GM19452 (cell line): ENCODE measurements at regions not wholly inside any gene's neighbourhood (a gene's known extent, or its start where the extent isn't known, plus 50 kb on each side); places are given as distances from the start of the nearest gene placed in this dataset.
"Not testable (repeated sequence)": the region's sequence is repeated elsewhere in the genome, so short reads cannot be mapped to it uniquely, and the experiment has no call there.

ENCODE experiments used
- ATAC-seq: cut with Tn5 transposase; IDR thresholded peaks from one replicate; pipeline ENCODE4 v1.9.1; 2021; ENCODE audit not compliant: unreplicated experiment

GRCh38 chr4:65265526-65265925 lies 404.8 kb downstream of the EPHA5 start:
- ATAC-seq: no peak

DNA sequence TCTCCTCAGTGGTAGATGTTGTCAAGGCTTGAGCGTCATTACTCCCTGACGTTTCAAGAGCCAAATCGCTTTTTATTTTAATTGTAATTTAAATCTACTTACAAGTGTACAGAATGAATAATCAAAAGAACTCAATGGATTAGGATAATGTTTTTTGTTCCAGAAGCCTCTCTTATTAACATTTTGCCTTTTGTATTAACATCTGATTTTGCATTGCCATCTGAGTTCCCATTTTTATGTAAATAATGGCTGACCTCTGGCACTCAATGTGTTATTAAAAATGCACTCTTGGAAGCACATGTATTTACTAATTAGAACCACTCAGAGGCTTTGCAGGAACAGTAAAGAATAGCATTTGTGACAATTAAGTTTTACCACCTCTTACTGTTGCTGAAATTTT lies 411.0 kb downstream of the EPHA5 start:
- ATAC-seq: no peak

DNA sequence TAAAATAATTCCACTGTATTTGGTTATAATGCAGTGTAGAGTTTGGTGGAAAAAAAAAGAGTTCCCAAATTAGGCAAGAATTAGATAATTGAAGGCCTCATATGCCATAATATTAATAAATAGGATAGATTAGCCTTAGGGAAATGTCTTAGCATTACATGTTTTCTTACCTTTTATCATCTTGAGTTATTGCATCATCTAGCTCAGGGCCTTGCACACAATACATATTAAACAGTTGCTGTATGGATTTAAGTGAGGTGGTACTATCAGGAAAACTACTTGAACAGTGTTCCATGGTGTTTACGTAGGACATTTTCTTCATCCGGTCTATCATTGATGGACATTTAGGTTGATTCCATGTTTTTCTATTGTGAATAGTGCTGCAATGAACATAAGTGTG lies 419.4 kb downstream of the EPHA5 start:
- no peak for ATAC-seq

- no peak for ATAC-seq
These were observed 421.2 kb downstream of the EPHA5 start for GRCh38 chr4:65249111-65249510.

GRCh38 chr4:65242156-65242846 lies 428.0 kb downstream of the EPHA5 start:
- ATAC-seq: no peak

DNA sequence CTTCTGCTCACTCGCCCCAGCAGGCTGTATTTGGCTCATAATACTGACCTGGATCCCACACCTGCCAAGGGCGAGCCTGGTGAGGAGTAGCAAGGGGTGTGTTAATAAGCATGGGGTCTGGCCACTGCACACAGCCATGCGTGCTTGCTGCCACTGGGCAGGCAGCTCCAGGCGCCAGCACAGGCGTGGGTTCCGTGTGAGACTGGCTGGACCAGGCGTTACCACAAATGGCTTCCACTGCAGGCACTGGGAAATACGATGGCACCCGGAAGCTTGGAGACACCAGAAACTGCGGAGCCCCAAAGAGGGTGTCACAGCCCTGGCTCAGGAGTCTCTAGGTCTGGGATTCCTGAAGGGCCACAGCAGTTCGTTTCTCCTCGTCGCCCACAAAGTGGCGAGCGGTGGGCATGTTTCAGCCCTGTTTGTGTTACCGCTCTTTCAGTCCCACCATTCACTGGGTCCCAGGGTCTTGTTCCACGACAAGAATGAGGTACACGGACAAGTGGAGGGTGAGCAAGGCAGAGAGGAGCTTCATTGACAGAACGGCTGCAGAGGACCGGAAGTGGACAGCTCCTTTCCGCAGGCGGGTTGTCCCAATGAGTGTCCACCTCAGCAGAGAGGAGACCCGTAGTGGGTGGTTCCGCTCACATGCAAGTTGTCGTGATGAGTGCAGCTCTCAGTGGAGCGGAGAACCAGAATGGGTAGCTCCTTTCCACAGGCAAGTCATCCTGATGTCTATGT lies 428.9 kb downstream of the EPHA5 start:
- ATAC-seq: no peak

DNA sequence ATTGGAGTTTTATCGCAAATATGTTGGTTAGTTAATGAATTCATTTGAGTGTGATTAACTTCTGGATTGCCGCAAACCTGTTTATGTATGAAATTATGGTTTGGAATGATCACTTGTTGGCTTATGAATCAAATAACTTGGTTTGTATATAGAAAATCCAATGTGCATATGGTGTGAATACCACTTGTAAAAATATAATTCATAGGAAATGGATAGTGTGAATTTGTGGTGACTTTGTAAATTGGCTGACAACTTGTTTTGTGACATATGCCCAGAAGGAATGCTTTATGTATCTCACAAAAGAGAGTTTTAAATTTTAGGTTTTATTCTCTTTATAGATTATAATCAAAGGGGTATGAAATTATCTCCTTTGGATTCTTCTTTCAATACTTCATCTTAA lies 436.2 kb downstream of the EPHA5 start:
- no peak for ATAC-seq

GRCh38 chr4:65227628-65228027 lies 442.7 kb downstream of the EPHA5 start:
- ATAC-seq: no peak

- ATAC-seq: no peak
These were observed 446.7 kb downstream of the EPHA5 start for GRCh38 chr4:65223601-65224000.

- not testable (repeated sequence) for ATAC-seq
These were observed 447.2 kb downstream of the EPHA5 start for GRCh38 chr4:65223074-65223473.

DNA sequence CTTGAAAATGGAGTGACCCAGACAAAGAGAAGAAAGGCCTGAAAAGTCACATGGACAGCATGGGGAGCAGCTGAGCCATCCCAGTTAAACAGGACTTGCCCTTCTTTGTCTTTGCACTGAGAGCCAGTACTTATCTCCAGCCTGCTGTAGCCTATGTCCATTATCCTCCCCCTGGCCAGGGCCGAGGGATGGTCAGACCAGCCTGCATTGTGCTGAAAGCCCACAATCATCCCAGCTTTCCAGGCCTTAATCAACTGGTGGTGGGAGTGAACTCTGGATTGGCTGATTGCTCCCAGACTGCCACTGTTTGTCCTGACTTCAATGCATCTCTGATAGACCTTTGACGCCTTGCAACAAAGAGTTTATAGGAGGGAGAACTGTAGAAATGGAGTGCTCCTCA lies 453.1 kb downstream of the EPHA5 start:
- no peak for ATAC-seq

- no peak for ATAC-seq
These were observed 467.4 kb downstream of the EPHA5 start for GRCh38 chr4:65202853-65203236.

DNA sequence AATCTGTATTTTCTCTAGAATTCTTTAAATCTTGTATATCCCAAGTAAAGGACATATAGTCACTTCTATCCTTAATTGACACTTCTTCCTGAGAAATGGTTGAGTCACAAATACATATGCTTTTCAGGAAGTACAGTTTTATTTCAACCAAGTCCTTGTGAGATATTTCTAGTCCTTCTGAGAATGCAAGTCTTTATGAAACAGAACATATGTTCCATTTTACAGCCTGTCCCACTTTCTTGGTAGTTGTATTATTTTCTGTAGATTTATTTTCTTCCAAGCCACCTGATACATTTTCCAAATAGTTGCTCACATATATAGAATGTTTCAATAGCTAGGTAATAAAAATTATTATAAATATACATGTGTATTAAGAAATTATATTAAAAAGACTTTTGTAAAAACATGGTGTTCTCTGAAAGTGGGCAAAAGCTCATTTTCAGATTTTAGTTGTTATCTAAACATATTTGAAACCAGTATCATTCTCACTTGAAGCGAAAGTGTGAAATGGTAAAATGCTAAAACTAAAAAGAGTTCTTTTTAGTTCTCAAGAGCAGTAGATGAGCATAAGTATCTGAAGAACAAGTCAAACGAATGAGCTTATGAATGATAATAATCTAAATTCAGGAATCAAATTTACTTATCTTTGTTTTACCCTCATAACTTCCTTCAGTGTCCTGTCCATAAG lies 468.0 kb downstream of the EPHA5 start:
- ATAC-seq: no peak

- ATAC-seq: no peak
These were observed 474.6 kb downstream of the EPHA5 start for GRCh38 chr4:65195666-65196065.

DNA sequence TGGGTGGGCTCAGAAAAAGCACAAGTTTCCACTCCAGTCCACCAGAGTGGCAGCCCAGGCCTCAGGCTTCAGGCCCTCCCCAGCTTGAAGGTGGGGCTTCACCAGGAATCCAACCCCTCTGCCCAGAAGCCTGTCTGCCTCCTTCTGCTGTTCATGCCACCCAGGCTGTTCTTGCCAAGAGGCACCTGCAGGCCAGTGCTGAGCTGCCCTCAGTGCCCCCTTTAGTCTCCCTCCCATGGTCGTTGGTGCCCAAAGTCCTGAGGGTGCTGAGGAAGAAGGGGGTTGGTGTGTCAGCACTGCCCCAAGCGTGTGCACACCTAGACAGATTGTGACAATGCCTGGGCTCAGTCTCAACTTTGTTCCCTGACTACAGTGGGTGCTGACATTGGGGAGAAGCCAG lies 475.3 kb downstream of the EPHA5 start:
- no peak for ATAC-seq

- ATAC-seq: no peak
These were observed 476.3 kb downstream of the EPHA5 start for GRCh38 chr4:65193985-65194384.

- ATAC-seq: no peak
These were observed 479.5 kb downstream of the EPHA5 start for GRCh38 chr4:65190780-65191179.

- no peak for ATAC-seq
These were observed 494.7 kb downstream of the EPHA5 start for GRCh38 chr4:65175585-65175984.

- no peak for ATAC-seq
These were observed 499.3 kb downstream of the EPHA5 start for GRCh38 chr4:65170768-65171514.

- ATAC-seq: no peak
These were observed 502.6 kb downstream of the EPHA5 start for GRCh38 chr4:65167719-65168118.

DNA sequence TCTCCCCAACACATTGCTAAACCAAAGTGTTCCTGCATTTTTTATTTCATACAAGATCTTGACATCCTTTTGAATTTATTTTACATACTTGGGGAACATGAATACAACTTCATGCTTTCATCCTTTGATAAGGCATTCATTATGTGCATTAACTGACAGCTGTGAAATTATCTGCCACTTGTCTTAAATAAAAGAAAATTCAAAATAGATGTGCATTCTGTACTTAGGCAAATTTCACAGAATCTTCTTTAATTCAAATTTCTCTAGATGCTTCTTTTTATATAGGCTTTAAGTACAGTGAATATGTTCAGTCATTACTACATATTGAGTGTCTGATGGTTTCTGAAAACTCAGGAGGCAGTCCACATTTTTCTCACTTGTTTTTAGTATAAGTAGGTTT lies 518.1 kb downstream of the EPHA5 start:
- no peak for ATAC-seq
